ENCODE measurements at regions not wholly inside any gene's neighbourhood (a gene's known extent, or its start where the extent isn't known, plus 50 kb on each side); places are given as distances from the start of the nearest gene placed in this dataset.

GRCh38 chr12:94750864-94751263 lies 100.5 kb upstream of the TMCC3 start:
- intact Hi-C loops (cut with DNase I): no loop called here
- no peaks in the 10 kb centered on the region for H3K4me1 ChIP-seq
- no peaks in the 10 kb centered on the region for H3K9me3 ChIP-seq
- no peaks in the 10 kb centered on the region for H3K27me3 ChIP-seq
- WGBS: 90% methylated on average over 6 of the region's 6 CpGs
- no peak overlapping the region for H3K27ac ChIP-seq (replicated peaks in 1 of 4)
- no peak overlapping the region for H3K4me3 ChIP-seq
- no peak for TF ChIP-seq CTCF (IDR thresholded peaks at IDR 0.05)
- no peak for TF ChIP-seq POLR2A (IDR thresholded peaks at IDR 0.05; ENCODE audit: low read depth)
- TF ChIP-seq POLR2AphosphoS5 (IDR thresholded peaks at IDR 0.05): no peak
- no peak for TF ChIP-seq EP300 (IDR thresholded peaks at IDR 0.05)
- H3K36me3 ChIP-seq: no peaks in the 10 kb centered on the region
- DNase-seq (ENCODE audit: extremely low spot score): no peak

- intact Hi-C loops (cut with DNase I): no loop called here
- Histone ChIP-seq H3K9me3 (no peaks in the 10 kb centered on the region), H3K27me3 (no peaks in the 10 kb centered on the region), H3K27ac (replicated peaks in 1 of 4) (no peak overlapping the region), H3K36me3 (no peaks in the 10 kb centered on the region), H3K4me3 (no peak overlapping the region), H3K4me1 (no peaks in the 10 kb centered on the region)
- TF ChIP-seq POLR2AphosphoS5 (IDR thresholded peaks at IDR 0.05): no peak
- TF ChIP-seq POLR2A (IDR thresholded peaks at IDR 0.05; ENCODE audit: low read depth): no peak
- no peak for TF ChIP-seq CTCF (IDR thresholded peaks at IDR 0.05)
- TF ChIP-seq EP300 (IDR thresholded peaks at IDR 0.05): no peak
- no peak for DNase-seq (ENCODE audit: extremely low spot score)
- 78% methylated on average over 6 of the region's 6 CpGs for WGBS
These were observed 99.5 kb upstream of the TMCC3 start for GRCh38 chr12:94749890-94750289.

GRCh38 chr12:94749455-94749854 lies 99.1 kb upstream of the TMCC3 start:
- Histone ChIP-seq H3K27ac (replicated peaks in 1 of 4) (no peak overlapping the region), H3K4me1 (no peaks in the 10 kb centered on the region), H3K36me3 (no peaks in the 10 kb centered on the region), H3K9me3 (no peaks in the 10 kb centered on the region), H3K4me3 (no peak overlapping the region), H3K27me3 (no peaks in the 10 kb centered on the region)
- WGBS: 93% methylated on average over 7 of the region's 7 CpGs
- no peak for DNase-seq (ENCODE audit: extremely low spot score)
- no peak for TF ChIP-seq EP300 (IDR thresholded peaks at IDR 0.05)
- TF ChIP-seq CTCF (IDR thresholded peaks at IDR 0.05): no peak
- no peak for TF ChIP-seq POLR2AphosphoS5 (IDR thresholded peaks at IDR 0.05)
- no peak for TF ChIP-seq POLR2A (IDR thresholded peaks at IDR 0.05; ENCODE audit: low read depth)
- intact Hi-C loops (cut with DNase I): no loop called here

- intact Hi-C loops (cut with DNase I): no loop called here
- no peak overlapping the region for H3K27ac ChIP-seq (replicated peaks in 1 of 4)
- no peak for DNase-seq (ENCODE audit: extremely low spot score)
- no peaks in the 10 kb centered on the region for H3K36me3 ChIP-seq
- H3K27me3 ChIP-seq: no peaks in the 10 kb centered on the region
- no peak overlapping the region for H3K4me3 ChIP-seq
- WGBS: 84% methylated on average over 10 of the region's 10 CpGs
- TF ChIP-seq POLR2A (IDR thresholded peaks at IDR 0.05; ENCODE audit: low read depth): no peak
- TF ChIP-seq CTCF (IDR thresholded peaks at IDR 0.05): no peak
- TF ChIP-seq EP300 (IDR thresholded peaks at IDR 0.05): no peak
- no peak for TF ChIP-seq POLR2AphosphoS5 (IDR thresholded peaks at IDR 0.05)
- no peaks in the 10 kb centered on the region for H3K4me1 ChIP-seq
- no peaks in the 10 kb centered on the region for H3K9me3 ChIP-seq
These were observed 98.5 kb upstream of the TMCC3 start for GRCh38 chr12:94748726-94749421.

- Histone ChIP-seq H3K9me3 (no peaks in the 10 kb centered on the region), H3K4me1 (peaks cover 0 to 3% (median 0%) of the 10 kb centered on the region in 4 donors), H3K27ac (replicated peaks in 1 of 4) (no peak overlapping the region), H3K36me3 (no peaks in the 10 kb centered on the region), H3K4me3 (no peak overlapping the region), H3K27me3 (no peaks in the 10 kb centered on the region)
- 76% methylated on average over 4 of the region's 4 CpGs for WGBS
- TF ChIP-seq POLR2AphosphoS5 (IDR thresholded peaks at IDR 0.05) (no peak), POLR2A (IDR thresholded peaks at IDR 0.05; ENCODE audit: low read depth) (no peak), EP300 (IDR thresholded peaks at IDR 0.05) (no peak), CTCF (IDR thresholded peaks at IDR 0.05) (no peak)
- intact Hi-C loops (cut with DNase I): no loop called here
- DNase-seq (ENCODE audit: extremely low spot score): no peak
These were observed 95.2 kb upstream of the TMCC3 start for GRCh38 chr12:94745562-94745961.

Data from esophagus muscularis mucosa (tissue), 4 donors.